Activated gamma-delta T cell treated with anti-CD3 and anti-CD28 coated beads, Interleukin-2, amount 50 U/mL, for 16 hours (primary cell): ENCODE measurements at regions not wholly inside any gene's neighbourhood (a gene's known extent, or its start where the extent isn't known, plus 50 kb on each side); places are given as distances from the start of the nearest gene placed in this dataset.

Source experiments
- DNase-seq: peaks from one replicate; pipeline ENCODE4 v3.0.0-alpha.2; 2020; ENCODE audit warnings: low read depth

- no peak for DNase-seq
Observed at GRCh38 chr6:167643223-167643622, 183.5 kb upstream of the AFDN start.

DNA sequence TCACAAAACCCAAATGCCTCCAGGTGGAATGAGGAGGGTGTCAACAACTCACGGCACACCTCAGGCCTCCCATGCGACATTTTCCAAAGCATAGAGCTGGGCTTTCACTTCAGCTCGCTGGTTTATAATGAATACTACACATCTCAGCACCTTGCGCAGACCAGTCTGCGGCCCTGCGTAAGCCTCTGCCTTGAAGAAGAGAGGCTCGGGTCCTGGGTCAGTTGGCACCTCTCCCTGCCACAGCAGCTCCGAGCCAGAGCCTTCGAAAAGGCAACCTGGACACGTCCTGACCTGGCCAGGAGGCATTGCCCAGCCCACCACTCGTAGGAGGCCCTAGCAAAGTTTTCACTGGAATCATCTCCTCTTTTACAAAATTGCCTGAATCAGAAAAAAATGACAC is 183.0 kb upstream of the AFDN start:
- no peak for DNase-seq

- DNase-seq, result no peak
Observed at GRCh38 chr6:167644412-167645132, 182.1 kb upstream of the AFDN start.

DNA sequence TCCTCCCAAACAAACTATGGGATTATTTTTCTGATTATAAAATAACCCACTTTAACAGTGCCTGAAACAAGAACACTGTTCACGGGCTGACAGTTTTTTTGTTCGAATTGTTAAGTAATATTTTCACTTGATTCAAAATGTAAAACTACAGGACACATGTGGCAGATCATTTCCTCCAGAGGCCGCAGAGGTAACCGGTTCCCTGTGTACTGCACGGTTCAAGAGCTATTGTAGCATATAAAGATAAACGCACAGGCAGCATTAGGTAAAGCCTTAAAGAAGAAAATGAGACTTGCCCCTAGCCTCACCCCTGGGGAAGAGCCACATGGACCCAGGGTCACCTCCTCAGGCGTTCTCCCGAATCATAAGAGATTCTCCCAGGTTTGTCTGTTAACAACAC is 181.3 kb upstream of the AFDN start:
- no peak for DNase-seq

GRCh38 chr6:167647306-167647705 is 179.4 kb upstream of the AFDN start:
- no peak for DNase-seq

DNA sequence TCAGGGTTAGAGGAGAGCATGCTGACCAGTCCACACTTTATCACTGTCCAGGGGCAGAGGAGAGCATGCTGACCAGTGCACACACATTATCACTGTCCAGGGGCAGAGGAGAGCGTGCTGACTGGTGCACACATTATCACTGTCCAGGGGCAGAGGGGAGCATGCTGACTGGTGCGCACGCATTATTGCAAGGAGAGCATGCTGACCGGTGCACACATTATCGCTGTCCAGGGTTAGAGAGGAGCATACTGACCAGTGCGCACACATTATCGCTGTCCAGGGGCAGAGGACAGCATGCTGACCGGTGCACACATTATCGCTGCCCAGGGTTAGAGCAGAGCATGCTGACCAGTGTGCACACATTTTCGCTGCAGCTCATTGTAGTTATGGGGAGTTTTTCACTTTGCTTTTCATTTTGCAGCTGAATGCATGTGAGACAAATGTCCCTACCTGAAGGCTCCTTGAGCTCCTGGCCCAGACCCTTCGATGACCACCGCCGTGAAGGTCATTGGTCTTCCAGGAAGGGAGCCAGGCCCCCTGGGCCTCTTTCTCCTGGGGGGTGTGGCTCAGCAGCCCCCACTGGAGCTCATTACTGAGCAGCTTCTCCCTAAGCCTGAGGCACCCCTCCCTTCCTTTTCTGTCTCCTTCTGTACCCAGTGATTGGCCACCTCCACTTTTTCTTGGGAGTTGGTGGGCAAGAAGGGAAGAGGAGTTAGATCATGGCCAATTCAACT is 178.8 kb upstream of the AFDN start:
- DNase-seq, result no peak

GRCh38 chr6:167648501-167649278 is 178.0 kb upstream of the AFDN start:
- DNase-seq, result no peak

DNA sequence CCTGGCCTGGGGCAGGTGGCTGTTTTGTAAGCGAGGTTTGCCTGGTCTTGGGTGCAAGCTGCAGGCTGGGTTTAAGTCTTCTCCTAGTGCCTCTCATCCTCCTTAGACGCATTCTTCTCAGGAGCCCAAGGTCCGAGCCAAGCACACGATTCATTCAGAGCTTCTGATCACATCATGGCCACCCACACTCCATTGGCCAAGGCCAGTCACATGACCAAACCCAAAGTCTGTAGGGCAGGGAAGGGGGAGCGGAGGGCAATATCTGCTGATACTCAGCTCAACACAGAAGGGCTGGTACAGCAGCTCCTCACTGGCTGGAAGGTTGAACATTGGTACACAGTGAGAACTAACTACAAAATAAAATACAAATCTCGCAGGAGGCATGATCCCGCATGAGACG is 177.2 kb upstream of the AFDN start:
- no peak for DNase-seq

DNA sequence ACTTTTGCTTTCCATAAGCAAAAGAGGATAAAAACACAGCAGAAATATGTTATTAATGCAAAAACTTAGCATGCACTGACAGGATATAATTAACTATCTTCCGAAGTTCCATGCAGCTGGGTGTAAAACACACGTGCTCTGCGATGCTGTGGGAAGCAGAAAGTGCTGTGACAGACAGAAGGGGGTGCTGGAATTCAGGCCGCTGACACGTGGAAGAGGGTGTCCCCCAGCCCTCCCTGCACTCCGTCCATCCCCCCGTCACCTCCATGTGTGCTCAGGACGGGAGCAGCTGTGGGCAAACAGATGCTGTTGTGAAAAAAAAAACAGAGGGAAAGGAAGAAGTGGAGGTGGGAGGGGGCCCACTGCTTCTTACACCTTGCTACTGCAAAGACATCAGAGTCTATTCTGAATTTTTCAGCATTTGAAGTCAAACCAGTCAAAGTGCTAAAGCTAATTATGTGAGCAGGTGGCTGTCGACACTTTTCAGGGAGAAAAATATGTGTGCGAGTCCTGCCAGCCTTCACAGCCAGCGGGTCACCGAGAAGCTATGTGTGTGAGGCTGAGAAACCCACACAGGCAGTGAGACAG is 175.9 kb upstream of the AFDN start:
- DNase-seq, result no peak

- DNase-seq, result no peak
Observed at GRCh38 chr6:167651318-167652041, 175.2 kb upstream of the AFDN start.

- DNase-seq, result no peak
Observed at GRCh38 chr6:167652042-167652700, 174.5 kb upstream of the AFDN start.

DNA sequence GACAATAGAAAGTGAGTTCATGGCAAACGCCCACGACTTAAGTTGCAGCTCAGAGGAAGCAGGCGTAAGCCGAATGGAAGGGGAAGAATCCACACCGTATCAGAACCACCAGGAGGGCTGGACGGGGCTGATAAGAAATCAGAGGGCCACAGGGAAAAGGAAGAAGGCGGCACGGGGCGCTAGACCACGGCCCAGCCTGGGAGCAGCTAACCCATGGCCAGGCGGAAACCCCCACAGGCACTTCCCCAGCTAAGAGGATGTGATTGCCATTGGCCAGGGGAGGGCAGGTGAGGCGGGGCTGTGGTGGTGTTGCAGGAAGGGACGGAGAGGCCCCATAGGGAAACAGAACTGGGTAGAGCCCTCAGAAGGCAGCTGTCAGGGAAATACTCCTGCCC is 174.0 kb upstream of the AFDN start:
- DNase-seq, result no peak

- DNase-seq, result no peak
Observed at GRCh38 chr6:167653561-167653960, 173.2 kb upstream of the AFDN start.

- DNase-seq, result no peak
Observed at GRCh38 chr6:167654389-167654788, 172.3 kb upstream of the AFDN start.

GRCh38 chr6:167655174-167655821 is 171.4 kb upstream of the AFDN start:
- no peak for DNase-seq

DNA sequence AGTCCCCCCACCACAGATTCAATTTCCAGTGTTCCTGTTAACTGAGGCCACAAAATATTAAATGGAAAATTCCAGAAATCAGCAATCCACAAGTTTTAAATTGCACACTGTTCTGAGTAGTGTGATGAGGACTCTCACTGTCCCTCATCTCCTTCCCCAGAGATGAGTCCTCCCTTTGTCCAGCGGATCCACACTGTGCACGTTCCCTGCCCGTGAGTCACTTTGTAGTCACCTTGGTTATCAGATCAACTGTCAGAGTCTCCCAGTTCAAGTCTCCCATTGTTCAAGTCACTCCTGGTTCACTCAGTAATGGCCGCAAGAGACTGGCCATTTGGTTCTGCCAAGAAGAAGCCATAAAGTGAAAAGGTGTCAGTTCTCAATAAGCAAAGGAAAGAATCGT is 168.6 kb upstream of the AFDN start:
- no peak for DNase-seq

DNA sequence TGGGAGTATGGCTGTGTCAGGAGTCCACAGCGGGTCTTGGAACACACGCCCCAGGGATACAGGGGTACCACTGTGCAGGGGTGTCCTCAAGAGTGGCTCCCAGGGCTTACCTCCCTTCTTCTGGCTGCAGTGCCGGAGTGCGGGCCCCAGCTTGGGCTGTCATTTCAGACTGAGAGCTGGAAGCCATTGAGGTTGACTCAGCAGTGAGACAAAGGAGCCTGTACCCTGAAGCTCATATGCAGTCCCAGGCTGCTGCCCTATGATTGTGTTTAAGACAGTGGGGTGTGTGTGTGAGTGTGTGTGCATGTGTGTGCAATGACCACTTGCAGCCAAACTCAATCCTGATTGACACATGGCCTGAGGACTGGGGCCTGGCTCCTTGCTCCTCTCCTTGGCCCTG is 167.7 kb upstream of the AFDN start:
- DNase-seq, result no peak

- no peak for DNase-seq
Observed at GRCh38 chr6:167660424-167660823, 166.3 kb upstream of the AFDN start.

GRCh38 chr6:167660944-167661551 is 165.7 kb upstream of the AFDN start:
- DNase-seq, result no peak

GRCh38 chr6:167661552-167662044 is 165.1 kb upstream of the AFDN start:
- no peak for DNase-seq
